Pons (tissue), 1 donor: ENCODE measurements at regions not wholly inside any gene's neighbourhood (a gene's known extent, or its start where the extent isn't known, plus 50 kb on each side); places are given as distances from the start of the nearest gene placed in this dataset.
"Not testable (repeated sequence)": the region's sequence is repeated elsewhere in the genome, so short reads cannot be mapped to it uniquely, and the experiment has no call there.

Source experiments
- DNase-seq: peaks from one replicate; pipeline ENCODE4 v3.0.0-alpha.2; 2016; ENCODE audit warnings: low spot score

DNA sequence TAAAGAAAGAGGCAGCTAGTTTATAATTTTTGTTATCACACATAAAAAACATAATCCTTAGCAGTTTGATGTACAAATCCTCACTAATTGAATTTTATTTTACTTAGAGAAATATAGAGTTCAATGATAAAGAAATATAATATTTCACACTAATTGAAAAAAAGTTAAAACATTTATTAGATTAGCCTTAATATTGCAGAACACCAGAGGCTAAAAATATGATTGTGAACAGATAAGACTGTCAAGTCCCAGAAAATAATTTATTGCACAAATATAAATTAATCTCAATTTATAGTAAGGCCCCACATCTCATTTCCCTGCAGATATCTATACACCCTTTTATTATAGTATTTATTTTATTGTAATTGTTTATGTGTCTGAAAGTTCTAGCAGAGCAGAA, 690.8 kb upstream of the PHF14 start:
- no peak for DNase-seq

GRCh38 chr7:10284001-10284400, 689.7 kb upstream of the PHF14 start:
- DNase-seq, result no peak

GRCh38 chr7:10299384-10299783, 674.3 kb upstream of the PHF14 start:
- no peak for DNase-seq

GRCh38 chr7:10300577-10300976, 673.1 kb upstream of the PHF14 start:
- no peak for DNase-seq

DNA sequence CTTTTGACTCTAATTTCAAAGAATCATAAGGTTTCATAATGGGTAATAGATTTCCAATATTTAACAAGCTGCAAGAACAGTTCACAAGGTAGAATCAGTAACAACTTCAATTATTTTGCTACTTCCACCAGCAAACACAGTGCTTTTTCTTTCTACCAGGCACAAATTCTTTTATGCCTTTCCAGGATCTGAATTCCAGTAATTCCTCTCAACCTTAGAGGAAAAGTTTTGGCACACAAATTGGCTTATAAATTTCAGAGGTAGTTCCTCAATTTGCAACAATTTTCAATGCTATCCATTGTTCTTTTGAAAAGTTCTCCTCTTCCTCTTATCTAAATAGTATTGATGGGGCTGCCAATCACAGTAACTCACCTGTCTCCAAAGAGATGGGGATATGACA, 665.4 kb upstream of the PHF14 start:
- no peak for DNase-seq

GRCh38 chr7:10312942-10313341, 660.7 kb upstream of the PHF14 start:
- no peak for DNase-seq

DNA sequence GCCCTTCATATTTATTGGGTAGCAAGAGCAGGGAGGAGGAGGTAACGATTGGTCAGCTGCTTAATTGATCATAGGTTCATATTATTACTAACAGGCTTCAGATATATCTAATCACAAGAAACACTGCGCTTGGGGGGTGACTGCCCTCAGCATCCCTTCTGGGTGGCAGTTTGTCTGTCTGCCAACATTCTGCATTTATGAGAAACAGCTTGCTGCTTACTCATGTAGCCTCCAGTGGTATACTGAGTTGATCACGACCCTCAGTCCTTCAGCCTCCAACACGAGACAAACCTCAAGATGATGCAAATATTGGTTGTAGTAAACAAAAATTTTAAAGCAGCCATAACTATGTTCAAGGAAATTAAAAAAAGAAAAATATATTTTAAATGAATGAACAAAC, 657.8 kb upstream of the PHF14 start:
- no peak for DNase-seq

GRCh38 chr7:10316488-10316887, 657.2 kb upstream of the PHF14 start:
- DNase-seq, result no peak

- DNase-seq, result no peak
Observed at GRCh38 chr7:10325395-10325794, 648.3 kb upstream of the PHF14 start.

- DNase-seq, result no peak
Observed at GRCh38 chr7:10343108-10343507, 630.6 kb upstream of the PHF14 start.

DNA sequence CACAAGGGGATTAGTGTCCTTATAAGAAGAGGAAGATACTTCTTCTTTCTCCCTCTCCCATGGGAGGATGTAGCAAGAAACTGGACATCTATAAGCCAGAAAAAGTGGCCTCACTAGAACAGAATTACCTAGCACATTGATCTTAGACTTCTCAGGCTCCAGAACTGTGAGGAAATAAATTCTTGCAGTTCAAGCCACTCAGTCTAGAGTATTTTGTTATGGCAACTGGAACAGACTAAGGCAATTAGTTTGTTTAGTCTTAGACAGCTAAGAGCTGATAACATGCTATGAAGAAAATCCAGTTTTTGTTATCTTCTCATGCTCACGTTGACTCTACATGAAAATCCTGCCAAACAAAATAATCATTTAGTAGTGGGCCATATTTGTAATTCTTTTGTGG, 627.6 kb upstream of the PHF14 start:
- no peak for DNase-seq

GRCh38 chr7:10355816-10356215, 617.9 kb upstream of the PHF14 start:
- DNase-seq, result no peak

DNA sequence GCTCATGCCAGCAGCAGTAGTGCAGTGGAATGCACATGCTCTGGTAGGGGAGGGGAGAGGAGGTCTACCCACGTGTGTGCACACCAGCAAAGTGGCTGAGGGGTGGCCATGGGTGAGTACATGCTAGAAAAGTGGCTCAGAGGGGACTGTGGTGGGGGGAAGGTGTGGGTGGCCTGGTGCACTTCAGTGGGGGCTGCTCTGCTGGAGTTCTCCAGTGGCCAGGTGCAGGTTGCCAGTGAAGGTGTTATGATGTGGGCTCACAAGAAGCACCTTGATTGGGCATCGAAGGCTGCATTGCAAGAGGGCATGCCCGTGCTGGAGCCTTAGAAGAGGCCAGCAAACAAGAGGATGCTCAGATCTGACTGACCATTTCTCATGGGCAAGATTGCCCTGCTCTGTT, 613.6 kb upstream of the PHF14 start:
- no peak for DNase-seq

GRCh38 chr7:10401793-10402192, 571.9 kb upstream of the PHF14 start:
- DNase-seq, result no peak

GRCh38 chr7:10412422-10413019, 561.2 kb upstream of the PHF14 start:
- DNase-seq, result peak; percentile 72

DNA sequence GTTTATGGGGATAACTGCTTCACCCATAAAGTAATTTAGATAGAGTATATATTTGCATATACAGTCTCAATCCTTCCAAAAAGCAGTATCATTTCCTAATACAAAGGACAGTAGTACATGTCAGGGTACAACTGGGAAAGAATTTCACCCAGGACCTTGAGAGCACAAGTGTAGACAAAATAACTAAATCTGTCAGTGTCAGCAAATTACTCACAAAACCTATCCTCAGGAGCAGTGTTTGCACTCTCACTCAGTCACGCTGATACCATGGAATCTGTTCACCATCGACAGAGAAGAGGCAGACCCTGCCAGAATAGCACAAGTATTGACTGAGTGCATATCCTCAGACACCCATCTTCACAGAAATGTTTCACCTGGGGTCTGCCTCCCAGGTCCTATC, 554.7 kb upstream of the PHF14 start:
- DNase-seq, result no peak

DNA sequence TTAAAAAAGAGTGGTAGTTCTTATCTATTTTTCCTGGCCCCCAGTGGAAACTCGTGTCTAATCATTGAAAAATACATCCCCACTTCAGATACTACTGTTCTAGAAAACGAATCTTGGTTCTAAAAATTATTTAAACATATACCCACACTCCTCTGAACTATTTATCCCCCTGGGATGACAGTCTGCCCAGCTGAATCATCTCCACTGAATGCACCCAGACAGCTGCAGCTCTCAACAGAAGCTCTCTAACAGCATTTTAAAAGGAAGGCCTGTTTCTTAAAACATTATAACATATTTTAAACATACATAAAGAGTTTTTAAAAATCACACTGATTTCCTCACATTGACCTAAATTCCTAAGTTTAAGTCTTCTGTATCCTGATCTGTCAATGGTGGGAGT, 544.6 kb upstream of the PHF14 start:
- no peak for DNase-seq

DNA sequence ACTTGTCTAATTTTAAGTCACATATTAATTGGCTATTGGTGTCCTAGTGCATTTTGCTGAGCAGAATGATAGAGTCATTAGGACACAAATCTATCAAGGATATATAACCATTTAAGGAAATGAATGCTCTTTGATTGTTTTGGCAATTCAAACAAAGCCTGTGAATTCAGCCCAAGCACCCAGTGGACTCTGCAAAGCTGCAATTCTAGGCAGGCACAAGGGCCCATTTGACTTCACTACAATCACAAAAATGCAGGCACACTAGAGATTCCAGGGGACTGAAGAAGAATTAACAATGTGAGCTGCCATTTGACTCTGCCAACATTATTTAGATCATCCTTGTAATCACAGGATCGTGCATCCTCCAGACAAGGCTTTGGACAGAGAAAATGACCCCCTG, 544.2 kb upstream of the PHF14 start:
- DNase-seq, result peak; percentile 86

- DNase-seq, result no peak
Observed at GRCh38 chr7:10436302-10436701, 537.4 kb upstream of the PHF14 start.

DNA sequence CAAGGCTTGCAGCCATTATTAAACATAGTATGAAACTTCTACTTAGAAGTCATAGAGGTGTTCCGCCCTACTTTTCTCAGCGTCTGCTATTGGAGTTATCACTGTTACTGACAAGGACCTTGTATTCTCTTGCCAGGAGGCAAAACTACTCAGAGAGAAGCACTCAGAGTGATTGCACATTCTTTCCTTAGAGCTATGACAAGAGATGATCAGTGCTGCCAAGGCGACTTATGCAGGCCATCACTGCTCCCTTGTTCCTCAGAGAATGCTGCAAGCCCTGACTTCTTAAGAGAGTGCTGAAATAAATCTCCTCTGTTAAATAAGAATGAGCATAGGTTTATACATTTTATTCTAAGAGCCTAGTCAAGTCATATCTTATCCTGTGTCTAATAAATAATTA, 534.6 kb upstream of the PHF14 start:
- DNase-seq, result no peak

DNA sequence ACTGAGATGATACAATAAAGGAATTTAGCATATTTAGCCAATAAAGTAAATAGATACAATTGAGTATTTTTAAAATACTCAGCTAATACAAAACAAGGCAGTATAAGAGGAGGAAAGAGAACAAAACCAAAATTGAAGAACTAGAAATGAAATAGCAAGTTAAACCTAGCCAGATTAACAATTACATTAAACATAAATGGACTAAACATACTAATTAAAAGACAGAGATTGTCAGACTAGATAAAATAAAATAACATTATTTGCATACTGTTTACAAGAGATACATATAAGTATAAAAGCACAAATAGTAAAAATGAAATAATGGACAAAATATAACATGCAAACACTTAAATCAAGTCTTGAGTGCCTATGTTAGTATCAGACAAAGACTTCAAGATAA, 517.7 kb upstream of the PHF14 start:
- DNase-seq, result no peak

DNA sequence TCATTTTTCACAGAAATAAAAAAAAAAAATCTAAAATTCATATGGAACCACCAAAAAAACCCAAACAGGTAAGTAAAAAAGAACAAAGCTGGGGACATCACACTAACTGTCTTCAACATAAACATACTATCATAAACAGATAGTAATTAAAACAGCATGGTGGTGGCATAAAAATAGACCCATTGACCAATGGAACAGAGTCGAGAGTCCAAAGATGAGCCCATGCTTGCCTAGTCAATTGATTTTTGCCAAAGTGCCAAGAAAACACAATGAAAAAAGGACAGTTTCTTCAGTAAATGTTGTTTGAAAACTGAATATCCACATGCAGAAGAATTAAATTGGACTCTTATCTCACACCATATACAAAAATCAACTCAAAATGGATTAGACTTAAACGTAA, 513.2 kb upstream of the PHF14 start:
- no peak for DNase-seq

- no peak for DNase-seq
Observed at GRCh38 chr7:10463701-10464100, 510.0 kb upstream of the PHF14 start.

- not testable (repeated sequence) for DNase-seq
Observed at GRCh38 chr7:10465536-10465935, 508.1 kb upstream of the PHF14 start.

DNA sequence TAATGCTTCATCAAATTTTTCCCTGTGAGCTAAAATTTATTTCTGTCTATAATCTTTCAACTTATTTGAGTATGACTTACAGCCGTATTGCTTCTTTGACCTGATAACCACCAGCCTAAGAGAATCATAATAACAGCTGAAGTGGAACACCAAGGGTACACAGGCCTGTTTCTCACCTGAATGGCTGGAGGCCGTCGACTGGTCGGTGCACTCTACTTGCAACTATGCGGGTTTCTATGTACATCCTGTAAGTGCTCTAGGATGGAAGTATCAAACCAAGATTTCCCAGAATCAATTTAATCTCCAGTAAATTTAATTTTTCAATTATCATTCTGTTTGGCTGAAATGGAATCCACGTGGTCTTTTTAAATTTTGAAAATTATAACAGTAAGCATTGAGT, 504.8 kb upstream of the PHF14 start:
- no peak for DNase-seq
